Astrocyte (in vitro differentiated cells and primary cell): ENCODE measurements at regions not wholly inside any gene's neighbourhood (a gene's known extent, or its start where the extent isn't known, plus 50 kb on each side); places are given as distances from the start of the nearest gene placed in this dataset.

ENCODE experiments used
- DNase-seq: peaks from one replicate; pipeline ENCODE4 v3.0.0-alpha.2; 2010; ENCODE audit warnings: low read depth
- FAIRE-seq: peaks from 2 replicates; lab custom pipeline; 2011; peaks lifted over from hg19 to GRCh38; lab: Jason Lieb, UNC
- H2AFZ ChIP-seq: 2 replicates; pipeline ENCODE4 v1.6.0; 2012; ENCODE audit warnings: low read depth, low read length, inconsistent platforms
- H3K27ac ChIP-seq: 2 replicates; pipeline ENCODE4 v1.5.1; 2011; ENCODE audit warnings: low read depth, low read length, inconsistent platforms
- H3K27me3 ChIP-seq: 2 replicates; pipeline ENCODE4 v1.6.0; 2011; ENCODE audit warnings: low read length, inconsistent platforms; ENCODE audit not compliant: insufficient read depth
- H3K36me3 ChIP-seq: 2 replicates; pipeline ENCODE4 v1.5.1; 2011; ENCODE audit warnings: low read length, inconsistent platforms; ENCODE audit not compliant: insufficient read depth
- H3K4me1 ChIP-seq: 2 replicates; pipeline ENCODE4 v1.5.1; 2011; ENCODE audit warnings: low read length, inconsistent platforms; ENCODE audit not compliant: insufficient read depth
- H3K4me2 ChIP-seq: 2 replicates; pipeline ENCODE4 v1.6.0; 2012; ENCODE audit warnings: low read length, inconsistent platforms
- H3K4me3 ChIP-seq: 2 replicates; pipeline ENCODE4 v1.5.1; 2011; ENCODE audit warnings: low read depth, mild to moderate bottlenecking, low read length, inconsistent platforms; ENCODE audit not compliant: insufficient read depth
- H3K79me2 ChIP-seq: 2 replicates; pipeline ENCODE4 v1.6.0; 2012; ENCODE audit warnings: mild to moderate bottlenecking, low read length, inconsistent platforms; ENCODE audit not compliant: insufficient read depth
- H3K9ac ChIP-seq: 2 replicates; pipeline ENCODE4 v1.6.0; 2012; ENCODE audit warnings: mild to moderate bottlenecking, low read length, inconsistent platforms
- H3K9me3 ChIP-seq: 2 replicates; pipeline ENCODE4 v1.5.1; 2012; ENCODE audit warnings: low read depth, mild to moderate bottlenecking, low read length, inconsistent platforms; ENCODE audit not compliant: insufficient read depth
- H4K20me1 ChIP-seq: 2 replicates; pipeline ENCODE4 v1.6.0; 2012; ENCODE audit warnings: low read length, inconsistent platforms; ENCODE audit not compliant: insufficient read depth
- H3K27ac Mint-ChIP-seq: one replicate; pipeline ENCODE4 v1.8.0; 2021; ENCODE audit warnings: mild to moderate bottlenecking, mixed read lengths; ENCODE audit not compliant: unreplicated experiment
- H3K27me3 Mint-ChIP-seq: one replicate; pipeline ENCODE4 v1.8.0; 2021; ENCODE audit warnings: low read depth, mixed read lengths; ENCODE audit not compliant: unreplicated experiment
- H3K36me3 Mint-ChIP-seq: one replicate; pipeline ENCODE4 v1.8.0; 2021; ENCODE audit warnings: low read depth, mixed read lengths; ENCODE audit not compliant: unreplicated experiment
- H3K4me1 Mint-ChIP-seq: one replicate; pipeline ENCODE4 v1.8.0; 2021; ENCODE audit warnings: low read depth, mixed read lengths; ENCODE audit not compliant: unreplicated experiment
- H3K4me3 Mint-ChIP-seq: one replicate; pipeline ENCODE4 v1.8.0; 2021; ENCODE audit warnings: mild to moderate bottlenecking, moderate library complexity, mixed read lengths; ENCODE audit not compliant: unreplicated experiment
- H3K9me3 Mint-ChIP-seq: one replicate; pipeline ENCODE4 v1.8.0; 2021; ENCODE audit warnings: mild to moderate bottlenecking, mixed read lengths; ENCODE audit not compliant: unreplicated experiment
- EZH2 ChIP-seq: IDR thresholded peaks from 2 replicates; pipeline ENCODE4 v1.6.1; 2012; ENCODE audit warnings: mild to moderate bottlenecking, low read length, inconsistent platforms; ENCODE audit not compliant: insufficient read depth
- TF ChIP-seq, protein P1 (sequence below): IDR thresholded peaks from 2 replicates; pipeline ENCODE4 v1.5.1; 2011; ENCODE audit warnings: low read depth, mild to moderate bottlenecking, inconsistent platforms, low read length, moderate library complexity; ENCODE audit not compliant: insufficient read depth

DNA sequence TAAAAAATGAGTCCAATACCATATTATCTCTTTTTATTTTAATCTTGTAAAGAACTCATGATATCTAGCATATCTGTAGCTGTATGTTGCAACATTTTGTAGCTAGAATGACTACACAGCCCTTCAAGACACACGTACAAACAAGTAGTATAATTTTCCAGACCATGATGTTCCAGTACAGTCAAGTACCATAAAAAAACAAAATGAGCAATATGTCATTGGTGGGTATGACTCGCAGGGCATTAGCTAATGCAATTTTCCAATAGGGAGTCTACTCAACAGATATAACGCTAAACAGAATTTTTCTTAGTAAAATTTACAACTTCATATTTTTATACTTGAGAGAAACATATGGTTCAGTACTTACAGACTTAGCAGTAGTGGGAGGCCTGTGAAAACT lies 53.6 kb upstream of the UGP2 start:
- no peak overlapping the region for H3K4me3 Mint-ChIP-seq
- H2AFZ ChIP-seq: no peak overlapping the region
- H3K27me3 Mint-ChIP-seq: no peaks in the 10 kb centered on the region
- DNase-seq (peak; percentile 57), FAIRE-seq (no peak)
- H3K9me3 Mint-ChIP-seq: no peaks in the 10 kb centered on the region
- no peak overlapping the region for H3K9ac ChIP-seq
- H3K4me1 Mint-ChIP-seq: peaks cover 39% of the 10 kb centered on the region
- H4K20me1 ChIP-seq: no peaks in the 10 kb centered on the region
- H3K4me1 ChIP-seq: peaks cover 24% of the 10 kb centered on the region
- TF ChIP-seq, protein P1, sequence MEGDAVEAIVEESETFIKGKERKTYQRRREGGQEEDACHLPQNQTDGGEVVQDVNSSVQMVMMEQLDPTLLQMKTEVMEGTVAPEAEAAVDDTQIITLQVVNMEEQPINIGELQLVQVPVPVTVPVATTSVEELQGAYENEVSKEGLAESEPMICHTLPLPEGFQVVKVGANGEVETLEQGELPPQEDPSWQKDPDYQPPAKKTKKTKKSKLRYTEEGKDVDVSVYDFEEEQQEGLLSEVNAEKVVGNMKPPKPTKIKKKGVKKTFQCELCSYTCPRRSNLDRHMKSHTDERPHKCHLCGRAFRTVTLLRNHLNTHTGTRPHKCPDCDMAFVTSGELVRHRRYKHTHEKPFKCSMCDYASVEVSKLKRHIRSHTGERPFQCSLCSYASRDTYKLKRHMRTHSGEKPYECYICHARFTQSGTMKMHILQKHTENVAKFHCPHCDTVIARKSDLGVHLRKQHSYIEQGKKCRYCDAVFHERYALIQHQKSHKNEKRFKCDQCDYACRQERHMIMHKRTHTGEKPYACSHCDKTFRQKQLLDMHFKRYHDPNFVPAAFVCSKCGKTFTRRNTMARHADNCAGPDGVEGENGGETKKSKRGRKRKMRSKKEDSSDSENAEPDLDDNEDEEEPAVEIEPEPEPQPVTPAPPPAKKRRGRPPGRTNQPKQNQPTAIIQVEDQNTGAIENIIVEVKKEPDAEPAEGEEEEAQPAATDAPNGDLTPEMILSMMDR: no peak
- no peak for TF ChIP-seq EZH2
- H3K27me3 ChIP-seq: no peaks in the 10 kb centered on the region
- H3K9me3 ChIP-seq: no peaks in the 10 kb centered on the region
- H3K36me3 ChIP-seq: no peaks in the 10 kb centered on the region
- H3K36me3 Mint-ChIP-seq: no peaks in the 10 kb centered on the region
- H3K4me3 ChIP-seq: no peak overlapping the region
- no peak overlapping the region for H3K4me2 ChIP-seq
- no peaks in the 10 kb centered on the region for H3K79me2 ChIP-seq
- H3K27ac Mint-ChIP-seq: no peak overlapping the region
- peak overlapping the region; percentile 31 for H3K27ac ChIP-seq

GRCh38 chr2:63789338-63790020 lies 52.2 kb upstream of the UGP2 start:
- Histone ChIP-seq H4K20me1 (no peaks in the 10 kb centered on the region), H3K4me3 (no peak overlapping the region), H3K36me3 (no peaks in the 10 kb centered on the region), H3K4me2 (peak overlapping the region; percentile 57), H3K9ac (no peak overlapping the region), H3K79me2 (no peaks in the 10 kb centered on the region), H3K27me3 (no peaks in the 10 kb centered on the region), H3K4me1 (peaks cover 27% of the 10 kb centered on the region), H2AFZ (no peak overlapping the region), H3K27ac (peak overlapping the region; percentile 84), H3K9me3 (no peaks in the 10 kb centered on the region)
- peaks cover 39% of the 10 kb centered on the region for H3K4me1 Mint-ChIP-seq
- DNase-seq (peak; percentile 54), FAIRE-seq (peak; percentile 45)
- no peaks in the 10 kb centered on the region for H3K9me3 Mint-ChIP-seq
- TF ChIP-seq EZH2: no peak
- TF ChIP-seq, protein P1: no peak
- H3K36me3 Mint-ChIP-seq: no peaks in the 10 kb centered on the region
- H3K27ac Mint-ChIP-seq: peak overlapping the region; percentile 98
- no peaks in the 10 kb centered on the region for H3K27me3 Mint-ChIP-seq
- H3K4me3 Mint-ChIP-seq: no peak overlapping the region

GRCh38 chr2:63790491-63790890 lies 51.2 kb upstream of the UGP2 start:
- H3K4me3 ChIP-seq: peak overlapping the region; percentile 15
- TF ChIP-seq, protein P1: no peak
- TF ChIP-seq EZH2: no peak
- no peaks in the 10 kb centered on the region for H3K36me3 ChIP-seq
- H3K4me3 Mint-ChIP-seq: peak overlapping the region; percentile 68
- no peaks in the 10 kb centered on the region for H3K9me3 ChIP-seq
- no peaks in the 10 kb centered on the region for H3K36me3 Mint-ChIP-seq
- H2AFZ ChIP-seq: no peak overlapping the region
- H3K4me1 Mint-ChIP-seq: peaks cover 35% of the 10 kb centered on the region
- DNase-seq (no peak), FAIRE-seq (peak; percentile 5)
- H3K27ac Mint-ChIP-seq: peak overlapping the region; percentile 98
- no peaks in the 10 kb centered on the region for H3K9me3 Mint-ChIP-seq
- H3K4me2 ChIP-seq: peak overlapping the region; percentile 57
- no peaks in the 10 kb centered on the region for H3K27me3 ChIP-seq
- peaks cover 27% of the 10 kb centered on the region for H3K4me1 ChIP-seq
- no peaks in the 10 kb centered on the region for H3K79me2 ChIP-seq
- no peaks in the 10 kb centered on the region for H3K27me3 Mint-ChIP-seq
- peak overlapping the region; percentile 84 for H3K27ac ChIP-seq
- peak overlapping the region; percentile 27 for H3K9ac ChIP-seq
- H4K20me1 ChIP-seq: no peaks in the 10 kb centered on the region
